BJ (cell line): ENCODE measurements at regions not wholly inside any gene's neighbourhood (a gene's known extent, or its start where the extent isn't known, plus 50 kb on each side); places are given as distances from the start of the nearest gene placed in this dataset.

Experiments used
- CTCF ChIA-PET: fragments of 350-600 bp; formaldehyde crosslinking; extraction: SDS; loops from one replicate; lab custom pipeline; 2021; ENCODE audit warnings: antibody characterized with exemption, inconsistent platforms; lab: Yijun Ruan, JAX
- POLR2A ChIA-PET: fragments of 300-600 bp; sonication (Branson Sonifier 250); formaldehyde crosslinking; extraction: SDS; loops from one replicate; lab custom pipeline; 2021; ENCODE audit warnings: antibody characterized with exemption; lab: Charles Lee
- DNase-seq: peaks from one replicate; pipeline ENCODE4 v3.0.0-alpha.2; 2011; ENCODE audit warnings: low read depth
- H3K27me3 ChIP-seq: 2 replicates; pipeline ENCODE4 v1.6.0; 2011; ENCODE audit warnings: low read length; ENCODE audit not compliant: control insufficient read depth, insufficient read depth
- H3K36me3 ChIP-seq: 2 replicates; pipeline ENCODE4 v1.5.1; 2011; ENCODE audit warnings: low read length; ENCODE audit not compliant: control insufficient read depth, insufficient read depth
- H3K4me3 ChIP-seq: 2 replicates; pipeline ENCODE4 v1.5.1; 2011; ENCODE audit warnings: low read depth, mild to moderate bottlenecking, control low read depth, low read length
- TF ChIP-seq, protein P1 (sequence below): IDR thresholded peaks from 2 replicates; pipeline ENCODE4 v1.5.1; 2011; ENCODE audit warnings: low read depth, mild to moderate bottlenecking, control low read depth, inconsistent platforms, low read length, moderate library complexity; ENCODE audit not compliant: insufficient read depth

GRCh38 chr14:42334931-42335330 is 728.3 kb downstream of the LRFN5 start:
- Histone ChIP-seq H3K27me3 (no peaks in the 10 kb centered on the region), H3K36me3 (no peaks in the 10 kb centered on the region), H3K4me3 (no peak overlapping the region)
- ChIA-PET CTCF (no interaction called here), POLR2A (no interaction called here)
- no peak for DNase-seq
- TF ChIP-seq, protein P1, sequence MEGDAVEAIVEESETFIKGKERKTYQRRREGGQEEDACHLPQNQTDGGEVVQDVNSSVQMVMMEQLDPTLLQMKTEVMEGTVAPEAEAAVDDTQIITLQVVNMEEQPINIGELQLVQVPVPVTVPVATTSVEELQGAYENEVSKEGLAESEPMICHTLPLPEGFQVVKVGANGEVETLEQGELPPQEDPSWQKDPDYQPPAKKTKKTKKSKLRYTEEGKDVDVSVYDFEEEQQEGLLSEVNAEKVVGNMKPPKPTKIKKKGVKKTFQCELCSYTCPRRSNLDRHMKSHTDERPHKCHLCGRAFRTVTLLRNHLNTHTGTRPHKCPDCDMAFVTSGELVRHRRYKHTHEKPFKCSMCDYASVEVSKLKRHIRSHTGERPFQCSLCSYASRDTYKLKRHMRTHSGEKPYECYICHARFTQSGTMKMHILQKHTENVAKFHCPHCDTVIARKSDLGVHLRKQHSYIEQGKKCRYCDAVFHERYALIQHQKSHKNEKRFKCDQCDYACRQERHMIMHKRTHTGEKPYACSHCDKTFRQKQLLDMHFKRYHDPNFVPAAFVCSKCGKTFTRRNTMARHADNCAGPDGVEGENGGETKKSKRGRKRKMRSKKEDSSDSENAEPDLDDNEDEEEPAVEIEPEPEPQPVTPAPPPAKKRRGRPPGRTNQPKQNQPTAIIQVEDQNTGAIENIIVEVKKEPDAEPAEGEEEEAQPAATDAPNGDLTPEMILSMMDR = no peak

DNA sequence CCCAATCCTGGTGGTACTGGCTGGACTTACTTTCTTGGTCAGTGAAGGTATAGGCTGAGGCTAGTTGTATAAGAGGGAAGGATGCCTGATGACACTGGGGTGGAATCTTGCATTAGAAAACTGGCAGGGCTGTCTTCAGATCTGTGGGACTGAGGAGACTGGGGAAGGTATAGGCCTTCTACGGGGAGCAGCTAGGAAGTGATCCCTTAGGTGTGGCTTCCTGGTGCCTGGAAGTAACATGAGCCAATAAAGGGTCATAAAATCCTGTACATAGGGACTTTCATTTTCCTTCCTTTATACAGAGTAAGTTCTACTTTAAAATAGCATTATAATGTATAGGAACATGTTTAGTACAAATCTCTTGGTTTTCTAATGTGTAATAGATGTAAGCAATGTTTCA is 716.8 kb downstream of the LRFN5 start:
- ChIA-PET POLR2A (no interaction called here), CTCF (no interaction called here)
- TF ChIP-seq, protein P1 = no peak
- Histone ChIP-seq H3K36me3 (no peaks in the 10 kb centered on the region), H3K4me3 (no peak overlapping the region), H3K27me3 (no peaks in the 10 kb centered on the region)
- no peak for DNase-seq

DNA sequence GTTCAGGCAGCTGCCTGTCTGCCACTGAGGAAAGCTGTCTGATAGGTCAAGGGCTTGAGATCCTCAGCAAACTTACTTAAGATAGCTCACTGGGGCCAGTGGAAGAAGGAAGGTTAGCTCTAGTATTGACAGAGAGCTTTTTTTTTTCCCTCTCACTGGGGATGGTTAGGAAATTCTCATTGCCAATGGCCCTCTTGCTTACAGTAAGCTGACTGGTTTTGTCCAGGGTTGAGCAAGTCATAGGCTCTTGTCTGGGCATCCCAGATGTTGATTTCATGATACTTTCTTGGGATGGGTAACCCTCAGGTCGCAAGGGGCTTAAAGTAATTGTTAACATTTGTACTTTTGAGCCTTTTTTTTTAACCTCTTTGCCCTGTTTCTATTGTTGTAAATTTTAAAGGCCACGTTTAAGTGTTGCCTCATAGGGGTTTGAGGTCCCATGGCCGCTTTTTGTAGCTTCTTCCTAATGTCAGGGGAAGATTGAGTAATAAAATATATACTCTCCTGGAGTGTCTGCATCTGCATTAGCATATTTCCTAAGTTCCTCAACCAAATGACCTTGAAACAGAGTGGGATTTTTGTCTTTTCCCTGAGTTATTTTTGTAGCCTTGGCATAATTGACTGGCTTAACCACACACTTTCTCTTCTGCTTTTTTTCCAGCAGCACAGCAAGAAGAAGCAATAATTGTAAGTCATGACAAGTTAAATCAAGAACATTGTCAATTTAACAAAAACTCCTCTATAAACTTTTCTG is 716.0 kb downstream of the LRFN5 start:
- no peaks in the 10 kb centered on the region for H3K27me3 ChIP-seq
- no peaks in the 10 kb centered on the region for H3K36me3 ChIP-seq
- ChIA-PET POLR2A (no interaction called here), CTCF (no interaction called here)
- DNase-seq = no peak
- TF ChIP-seq, protein P1 = no peak
- H3K4me3 ChIP-seq = no peak overlapping the region

- Histone ChIP-seq H3K27me3 (no peaks in the 10 kb centered on the region), H3K4me3 (no peak overlapping the region), H3K36me3 (no peaks in the 10 kb centered on the region)
- TF ChIP-seq, protein P1 = no peak
- DNase-seq = no peak
- ChIA-PET POLR2A (no interaction called here), CTCF (no interaction called here)
Observed at GRCh38 chr14:42319996-42320395, 713.3 kb downstream of the LRFN5 start.

DNA sequence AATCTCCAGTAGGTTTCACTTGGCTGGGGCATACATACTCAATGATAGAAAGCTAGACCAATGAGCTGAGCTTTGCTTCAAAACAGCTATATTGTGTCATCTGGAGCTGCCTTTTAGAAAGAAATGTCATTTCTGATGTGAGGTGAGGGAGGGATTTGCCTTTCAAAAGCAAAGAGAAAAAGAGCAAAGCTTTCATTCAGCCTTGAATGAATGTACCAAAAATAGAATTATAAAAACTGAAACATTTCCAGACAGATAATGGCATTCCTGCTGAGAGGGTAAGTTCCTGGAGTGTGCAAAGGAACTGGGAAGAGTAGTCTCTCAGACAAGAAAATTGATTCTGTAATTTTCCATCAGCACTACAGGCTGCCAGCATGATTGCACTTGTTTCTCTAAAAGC is 710.0 kb downstream of the LRFN5 start:
- Histone ChIP-seq H3K4me3 (no peak overlapping the region), H3K27me3 (no peaks in the 10 kb centered on the region), H3K36me3 (no peaks in the 10 kb centered on the region)
- CTCF ChIA-PET = no interaction called here
- POLR2A ChIA-PET = no interaction called here
- TF ChIP-seq, protein P1 = no peak
- DNase-seq = no peak
